ENCODE measurements at regions not wholly inside any gene's neighbourhood (a gene's known extent, or its start where the extent isn't known, plus 50 kb on each side); places are given as distances from the start of the nearest gene placed in this dataset.

GRCh38 chr2:239694487-239694886 lies 293.7 kb upstream of the HDAC4 start:
- FAIRE-seq (no peak), DNase-seq (ENCODE audit: extremely low read depth in 1 of 4, low spot score in 3 of 4) (no peak), ATAC-seq (no peak)
- CTCF ChIA-PET (ENCODE audit: low intra/inter-chr PET ratio): no interaction called here
- Histone ChIP-seq H3K9me3 (replicated peaks; ENCODE audit: control insufficient read depth, insufficient read depth, low read depth, low read length) (no peaks in the 10 kb centered on the region), H4K20me1 (replicated peaks; ENCODE audit: control insufficient read depth, insufficient read depth, low read length) (no peaks in the 10 kb centered on the region), H2AFZ (ENCODE audit: low read depth, low read length) (no peak overlapping the region), H3K4me2 (ENCODE audit: insufficient read depth, low read length) (no peak overlapping the region), H3K36me3 (ENCODE audit: control insufficient read depth, insufficient read depth, low read length) (no peaks in the 10 kb centered on the region), H3K4me3 (no peak overlapping the region), H3K9me1 (ENCODE audit: control insufficient read depth, insufficient read depth, low read length) (no peaks in the 10 kb centered on the region), H3K27me3 (ENCODE audit: control insufficient read depth in 2 of 2, insufficient read depth in 2 of 2, low read length in 2 of 2) (peaks cover 2 to 33% of the 10 kb centered on the region in 2 experiments; a peak in 2 of 5 replicates), H3K4me1 (replicated peaks in 1 of 2; ENCODE audit: control insufficient read depth in 2 of 2, insufficient read depth in 2 of 2, low read length in 2 of 2) (peaks cover 0 to 12% of the 10 kb centered on the region in 2 experiments; a peak in 2 of 5 replicates), H3K79me2 (ENCODE audit: control insufficient read depth, insufficient read depth, low read length) (no peaks in the 10 kb centered on the region), H3K9ac (ENCODE audit: insufficient read depth in 1 of 2, low read depth in 2 of 2, low read length in 2 of 2) (no peak overlapping the region), H3K27ac (ENCODE audit: extremely low read depth, low read depth, low read length) (no peak overlapping the region)
- no TSS peak for BruUV-seq (replicated peaks)
- in situ Hi-C loops (cut with MboI): no loop called here
- intact Hi-C loops (cut with micrococcal nuclease): no loop called here
- 0% methylated on average over 1 of the region's 4 CpGs for WGBS (ENCODE audit: insufficient coverage, low coverage, missing lambda C conversion rate)
- POLR2A ChIA-PET: no interaction called here
- TF ChIP-seq ZNF395 (CRISPR knock-in tag; IDR thresholded peaks at IDR 0.05) (no peak), PTTG1 (tag; IDR thresholded peaks at IDR 0.05; ENCODE audit: low read depth) (no peak), RCOR1 (IDR thresholded peaks at IDR 0.05; ENCODE audit: borderline replicate concordance in 1 of 2, low read depth in 2 of 2, low read length in 2 of 2) (no peak), GTF2F1 (IDR thresholded peaks at IDR 0.05; ENCODE audit: low read depth, low read length) (no peak), TRIM28 (IDR thresholded peaks at IDR 0.05) (no peak), STAG1 (CRISPR knock-in tag; IDR thresholded peaks at IDR 0.05; ENCODE audit: borderline replicate concordance) (no peak), SMARCB1 (IDR thresholded peaks at IDR 0.05; ENCODE audit: insufficient read length, low read depth) (no peak), ZNF165 (CRISPR knock-in tag; IDR thresholded peaks at IDR 0.05; ENCODE audit: borderline replicate concordance) (no peak), REST (IDR thresholded peaks at IDR 0.05; ENCODE audit: borderline replicate concordance) (no peak), REST (CRISPR knock-in tag; IDR thresholded peaks at IDR 0.05; ENCODE audit: low read depth) (no peak), CBFA2T2 (conservative IDR thresholded peaks at IDR 0.05) (no peak), RBM14 (IDR thresholded peaks at IDR 0.05; ENCODE audit: borderline replicate concordance, insufficient read depth, low read depth, low read length) (no peak), SIX5 (IDR thresholded peaks at IDR 0.05; ENCODE audit: borderline replicate concordance in 1 of 2, insufficient read depth in 1 of 2, low read depth in 1 of 2, low read length in 2 of 2) (no peak), ZC3H11A (IDR thresholded peaks at IDR 0.05; ENCODE audit: low read depth, low read length) (no peak), SP2 (IDR thresholded peaks at IDR 0.05; ENCODE audit: extremely low read depth, low read depth, low read length, poor library complexity, severe bottlenecking) (no peak)
